Adrenal gland (tissue), 9 donors: ENCODE measurements at regions not wholly inside any gene's neighbourhood (a gene's known extent, or its start where the extent isn't known, plus 50 kb on each side); places are given as distances from the start of the nearest gene placed in this dataset.

ENCODE experiments used
- DNase-seq, 7 donors: peaks; one replicate each; pipeline ENCODE4 v3.0.0-alpha.2; 2019 to 2020
- H3K27ac ChIP-seq, 5 donors: fragments of 200-600 bp; sonication (generic) in 4 of 5; 1 replicate in 3 of 5; 2 replicates in 2 of 5; pipeline versions ENCODE4 v1.5.1 to v1.8.0; 2016 to 2020; ENCODE audit warnings: mild to moderate bottlenecking in 1 of 5
- H3K27me3 ChIP-seq: fragments of 200-600 bp; 2 replicates; pipeline ENCODE4 v1.8.0; 2021
- H3K36me3 ChIP-seq, 2 donors: fragments of 200-600 bp; replicated peaks in 1 of 2; 1 replicate in 1 of 2; 2 replicates in 1 of 2; pipeline versions ENCODE4 v1.5.1 to v1.8.0; 2018 to 2022
- H3K4me1 ChIP-seq, 2 donors: fragments of 200-600 bp; replicated peaks in 1 of 2; 1 replicate in 1 of 2; 2 replicates in 1 of 2; pipeline versions ENCODE4 v1.5.1 to v1.8.0; 2018 to 2021
- H3K4me3 ChIP-seq, 4 donors: fragments of 200-600 bp; sonication (generic) in 3 of 4; one replicate each; pipeline ENCODE4 v1.5.1; 2016 to 2018
- H3K9me3 ChIP-seq, 3 donors: fragments of 200-600 bp; sonication (generic) in 1 of 3; replicated peaks in 1 of 3; 1 replicate in 2 of 3; 2 replicates in 1 of 3; pipeline versions ENCODE4 v1.5.1 to v1.8.0; 2016 to 2021
- CTCF ChIP-seq, 6 experiments: fragments of 450-650 bp in 4 of 6; fragments of 200-600 bp in 2 of 6; sonication (generic) in 1 of 6; IDR thresholded peaks; 1 replicate in 5 of 6; 2 replicates in 1 of 6; pipeline versions ENCODE4 v1.5.1 to v1.8.0; 2016 to 2021; ENCODE audit warnings: antibody characterized with exemption in 6 of 6, mild to moderate bottlenecking in 2 of 6, moderate library complexity in 1 of 6
- POLR2A ChIP-seq, 2 donors: fragments of 450-650 bp; IDR thresholded peaks; one replicate each; pipeline ENCODE4 v1.6.1; 2017; ENCODE audit warnings: antibody characterized with exemption in 2 of 2, mild to moderate bottlenecking in 2 of 2, moderate library complexity in 1 of 2
- WGBS, 4 donors: extraction: QIAGEN DNeasy Blood & Tissue Kit in 2 of 4; methylation state at CpG; one replicate each; pipeline versions ENCODE4 v1.1.5 to v1.1.7; 2013 to 2017; 5-methylcytosine and 5-hydroxymethylcytosine counted together
- intact Hi-C, 2 donors: fragments of 100-400 bp; cut with DNase I; formaldehyde crosslinking; loops; one replicate each; pipeline versions ENCODE4 v1.14.1 to v1.15.0; 2022 to 2023
- donor health status: healthy with polysubstance abuse.
- donor health status: Bipolar disorder and iron deficiency.
- donor health status: DM: yes; HTN: yes; CAD: no.
- donor health status: DM: no; HTN: no; CAD: no.
- donor health status: DM: no; HTN: no; CAD: no.

GRCh38 chr5:86115164-86115563, 502.6 kb upstream of the COX7C start:
- H3K27ac ChIP-seq = no peak overlapping the region
- WGBS, 4 donors = 74 to 87% (median 79%) methylated on average over 1 of the region's 1 CpG
- intact Hi-C loops = no loop called here

GRCh38 chr5:86118542-86118941, 499.2 kb upstream of the COX7C start:
- Histone ChIP-seq H3K36me3 (no peaks in the 10 kb centered on the region), H3K4me3 (no peak overlapping the region), H3K27me3 (no peaks in the 10 kb centered on the region), H3K4me1 (no peaks in the 10 kb centered on the region), H3K9me3 (peaks cover 0 to 4% (median 0%) of the 10 kb centered on the region in 3 donors), H3K27ac (no peak overlapping the region)
- TF ChIP-seq CTCF (IDR thresholded peaks at IDR 0.05) (peak in 1 of 6 experiments; percentile 11), POLR2A (IDR thresholded peaks at IDR 0.05) (no peak)
- WGBS, 4 donors = 17 to 36% (median 29%) methylated on average over 1 of the region's 1 CpG
- intact Hi-C loops = no loop called here
- DNase-seq = no peak

More at GRCh38 chr5:86115164-86115563, 502.6 kb upstream of the COX7C start:
- no peaks in the 10 kb centered on the region for H3K36me3 ChIP-seq
- DNase-seq = no peak
- H3K27me3 ChIP-seq = no peaks in the 10 kb centered on the region
- H3K9me3 ChIP-seq = peaks cover 0 to 4% (median 0%) of the 10 kb centered on the region in 3 donors
- no peak for TF ChIP-seq POLR2A (IDR thresholded peaks at IDR 0.05)
- TF ChIP-seq CTCF (IDR thresholded peaks at IDR 0.05) = no peak
- no peaks in the 10 kb centered on the region for H3K4me1 ChIP-seq
- H3K4me3 ChIP-seq = no peak overlapping the region

GRCh38 chr5:86124333-86124732, 493.4 kb upstream of the COX7C start:
- WGBS, 4 donors = 81 to 96% (median 89%) methylated on average over 3 of the region's 3 CpGs
- H3K9me3 ChIP-seq = no peaks in the 10 kb centered on the region
- no peak for TF ChIP-seq POLR2A (IDR thresholded peaks at IDR 0.05)
- TF ChIP-seq CTCF (IDR thresholded peaks at IDR 0.05) = no peak
- no peak overlapping the region for H3K4me3 ChIP-seq
- H3K36me3 ChIP-seq = no peaks in the 10 kb centered on the region
- intact Hi-C loops = no loop called here
- H3K27ac ChIP-seq = no peak overlapping the region
- no peaks in the 10 kb centered on the region for H3K27me3 ChIP-seq
- DNase-seq = no peak
- H3K4me1 ChIP-seq = no peaks in the 10 kb centered on the region

GRCh38 chr5:86125731-86126601, 491.8 kb upstream of the COX7C start:
- H3K4me3 ChIP-seq = no peak overlapping the region
- 46 to 65% (median 60%) methylated on average over 2 of the region's 2 CpGs for WGBS, 4 donors
- no peak overlapping the region for H3K27ac ChIP-seq
- DNase-seq = no peak
- H3K4me1 ChIP-seq = no peaks in the 10 kb centered on the region
- intact Hi-C loops = no loop called here
- no peaks in the 10 kb centered on the region for H3K36me3 ChIP-seq
- no peak for TF ChIP-seq POLR2A (IDR thresholded peaks at IDR 0.05)
- no peak for TF ChIP-seq CTCF (IDR thresholded peaks at IDR 0.05)
- H3K27me3 ChIP-seq = no peaks in the 10 kb centered on the region
- no peaks in the 10 kb centered on the region for H3K9me3 ChIP-seq
